GM18505 (cell line): ENCODE measurements at regions not wholly inside any gene's neighbourhood (a gene's known extent, or its start where the extent isn't known, plus 50 kb on each side); places are given as distances from the start of the nearest gene placed in this dataset.
"Not testable (repeated sequence)": the region's sequence is repeated elsewhere in the genome, so short reads cannot be mapped to it uniquely, and the experiment has no call there.

Experiments
- ATAC-seq: cut with Tn5 transposase; IDR thresholded peaks from one replicate; pipeline ENCODE4 v1.9.1; 2021; ENCODE audit not compliant: unreplicated experiment
- POLR2A ChIP-seq: IDR thresholded peaks from 4 replicates; pipeline ENCODE4 v1.6.1; 2011; ENCODE audit warnings: borderline replicate concordance; ENCODE audit not compliant: insufficient read depth, insufficient read length; ENCODE audit errors: extremely low read depth

DNA sequence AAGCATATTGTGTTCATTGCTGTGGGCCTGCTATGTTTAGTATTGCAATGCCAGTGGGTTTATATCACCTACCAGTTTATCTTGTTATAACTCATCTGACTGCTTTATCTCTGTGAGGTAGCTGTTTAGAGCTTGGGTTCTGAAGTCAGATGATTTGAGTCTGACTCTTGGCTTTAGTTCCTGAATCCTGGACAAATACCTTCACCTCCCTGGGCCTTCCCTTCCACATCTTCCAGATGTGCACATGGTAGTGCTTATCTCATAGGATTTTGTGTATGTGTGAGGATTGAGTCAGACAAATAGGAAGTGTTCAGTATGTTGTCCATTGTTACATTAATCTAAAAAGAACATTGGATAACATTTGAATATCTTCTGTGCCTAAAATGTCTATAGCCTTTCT lies 63.5 kb upstream of the ANKRD10 start:
- no peak for ATAC-seq

DNA sequence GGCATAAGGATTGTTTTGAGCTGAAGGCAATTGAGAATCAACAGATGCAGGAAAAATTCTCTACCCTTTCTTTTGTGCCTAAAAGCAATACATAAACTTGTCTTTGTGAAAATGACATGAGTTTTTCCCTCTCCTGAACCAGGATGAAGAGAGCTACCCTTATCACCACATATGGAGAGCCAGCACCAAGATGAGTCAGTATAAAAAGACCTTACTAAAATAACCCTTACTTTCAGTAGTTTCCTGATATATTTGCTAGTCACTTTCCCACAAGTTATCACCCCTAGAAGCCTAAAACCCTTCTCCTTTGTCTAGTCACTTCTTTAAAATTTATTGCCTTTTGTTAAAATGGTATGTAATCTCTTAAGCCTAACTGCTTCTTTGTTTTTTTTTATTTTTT lies 61.9 kb upstream of the ANKRD10 start:
- no peak for ATAC-seq
- TF ChIP-seq POLR2A = no peak

More for the DNA sequence above, 63.5 kb upstream of the ANKRD10 start:
- no peak for TF ChIP-seq POLR2A

DNA sequence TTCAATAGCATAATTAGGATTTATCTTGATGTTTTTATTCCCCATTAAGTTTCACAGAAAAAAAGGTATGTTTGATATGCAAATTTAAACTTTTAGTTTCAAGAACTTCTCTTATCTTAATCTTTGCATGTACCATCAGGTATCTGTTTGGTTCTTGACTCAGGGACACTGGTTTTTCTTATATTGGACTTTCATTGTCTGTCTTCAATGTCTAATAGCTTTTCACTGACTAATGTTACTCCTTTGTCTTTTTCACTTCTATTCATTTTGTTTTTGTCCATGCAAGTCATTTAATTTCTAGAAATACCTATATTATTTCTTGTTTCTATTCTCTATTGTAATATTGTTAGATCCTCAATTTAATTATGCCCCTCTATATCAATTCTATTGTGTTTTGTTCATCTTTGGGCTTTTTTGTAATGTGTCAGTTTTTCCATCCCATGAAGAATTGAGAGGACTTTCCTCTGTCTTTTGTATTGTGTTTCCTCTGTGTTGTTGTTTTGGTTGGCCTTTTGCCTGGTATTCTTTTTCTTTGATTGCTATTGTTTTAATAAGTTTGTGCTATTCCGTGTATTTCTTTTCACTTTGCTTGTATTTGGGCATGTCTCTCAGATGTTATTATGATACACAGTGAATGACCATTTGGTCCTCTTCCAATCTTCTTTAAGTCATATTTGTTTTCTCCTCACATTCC lies 58.3 kb upstream of the ANKRD10 start:
- ATAC-seq = no peak
- TF ChIP-seq POLR2A = no peak

DNA sequence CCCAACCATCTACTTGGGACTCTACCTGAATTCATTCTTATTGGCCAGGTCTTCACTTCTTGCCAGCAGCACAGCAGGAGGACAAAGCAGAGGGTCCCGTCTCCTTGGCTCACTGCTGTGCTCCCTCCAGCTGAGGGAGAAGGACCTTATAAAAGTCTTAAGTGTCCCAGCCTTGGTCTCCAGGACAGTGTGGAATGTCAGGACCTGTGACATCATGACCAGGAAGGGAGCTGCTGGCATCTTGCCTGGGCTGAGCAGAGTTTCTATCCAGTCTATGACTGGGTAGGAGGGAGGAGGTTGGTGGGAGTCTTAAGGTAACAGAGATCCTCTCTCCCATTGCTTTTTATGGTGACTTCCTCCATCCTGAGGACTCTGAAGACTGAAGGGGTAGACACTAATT lies 56.6 kb upstream of the ANKRD10 start:
- no peak for ATAC-seq
- TF ChIP-seq POLR2A = no peak

DNA sequence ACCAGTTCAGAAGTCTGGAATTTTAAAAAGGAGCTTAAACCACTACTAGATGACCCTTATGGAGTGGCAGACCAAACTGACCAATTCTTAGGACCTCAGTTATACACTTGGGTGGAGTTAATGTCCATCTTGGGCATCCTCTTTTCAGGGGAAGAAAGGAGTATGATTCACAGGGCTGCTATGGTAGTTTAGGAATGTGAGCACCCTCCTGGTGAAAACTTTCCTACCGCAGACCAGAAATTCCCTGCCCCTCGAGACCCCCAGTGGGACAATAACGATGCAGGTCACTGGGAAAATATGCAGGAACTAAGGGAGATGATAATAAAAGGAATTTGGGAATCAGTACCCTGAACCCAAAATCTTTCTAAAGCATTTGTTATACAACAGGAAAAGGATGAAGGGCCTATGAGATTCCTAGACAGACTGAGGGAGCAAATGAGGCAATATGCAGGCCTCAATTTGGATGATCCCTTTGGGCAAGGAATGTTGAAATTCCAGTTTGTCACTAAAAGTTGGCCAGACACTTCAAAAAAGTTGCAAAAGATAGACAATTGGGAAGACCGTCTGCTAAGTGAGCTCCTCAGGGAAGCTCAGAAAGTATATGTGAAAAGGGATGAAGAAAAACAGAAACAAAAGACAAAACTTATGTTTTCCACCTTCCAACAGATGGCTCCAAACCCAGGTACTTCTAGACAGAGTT lies 52.4 kb upstream of the ANKRD10 start:
- not testable (repeated sequence) for ATAC-seq

DNA sequence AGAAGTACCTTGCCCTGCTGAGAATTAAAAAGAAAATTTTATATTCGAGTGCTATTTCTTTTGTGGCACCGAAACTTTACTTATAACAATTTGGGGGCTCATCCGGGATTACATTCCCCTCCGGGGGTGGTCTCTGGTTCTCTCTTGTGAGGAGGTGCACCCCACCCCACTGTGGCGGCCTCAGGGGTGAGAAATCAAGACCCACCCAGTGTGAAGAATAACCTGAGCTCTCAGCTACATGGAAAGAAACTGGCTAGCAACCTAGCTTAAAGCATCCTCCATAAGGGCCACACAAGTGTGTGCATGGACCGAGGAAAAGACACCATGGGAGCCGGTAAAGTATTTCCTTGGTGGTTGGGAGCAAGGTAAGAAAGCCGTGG lies 50.9 kb upstream of the ANKRD10 start:
- no peak for TF ChIP-seq POLR2A
- ATAC-seq = no peak

DNA sequence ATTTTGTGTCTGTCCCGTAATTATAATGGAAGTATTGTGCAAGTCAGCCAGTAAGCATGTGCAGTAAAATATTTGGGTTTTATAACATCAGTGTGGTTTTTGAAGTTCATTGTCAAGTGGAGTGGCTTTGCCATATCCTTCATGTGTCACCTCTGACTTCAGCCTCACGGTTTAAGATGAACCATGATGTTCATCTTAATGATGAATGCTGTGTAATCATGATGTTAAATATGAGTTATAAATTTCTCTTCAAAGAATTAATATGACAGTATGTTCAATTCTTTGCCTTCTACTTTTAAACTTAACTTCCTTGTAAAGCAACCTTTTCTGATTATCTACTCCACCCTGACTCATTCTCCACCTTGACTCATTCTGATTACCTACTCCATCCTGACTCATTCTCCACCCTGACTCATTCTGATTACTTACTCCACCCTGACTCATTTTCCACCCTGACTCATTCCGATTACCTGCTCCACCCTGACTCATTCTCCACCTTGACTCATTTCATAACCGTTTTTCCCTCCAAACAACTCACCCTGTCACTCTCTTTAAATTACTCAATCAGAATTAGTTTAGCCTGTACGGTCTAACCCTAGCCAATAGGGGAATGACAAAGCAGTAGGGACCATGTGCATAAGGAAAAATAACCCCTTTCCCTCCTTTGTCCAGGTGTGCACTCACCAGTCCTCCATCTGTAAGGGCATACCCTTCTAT lies 50.3 kb upstream of the ANKRD10 start:
- peak; percentile 96 for ATAC-seq
- no peak for TF ChIP-seq POLR2A
